Lower lobe of right lung (tissue), 2 donors: ENCODE measurements at regions not wholly inside any gene's neighbourhood (a gene's known extent, or its start where the extent isn't known, plus 50 kb on each side); places are given as distances from the start of the nearest gene placed in this dataset.
A peak's percentile ranks its signal among the peaks of the same experiment; 100 is the strongest.

ENCODE experiments used
- ATAC-seq, 2 donors: fragments of 200-7000 bp; cut with Tn5 transposase; one replicate each; pipeline ENCODE4 v1.9.1; 2020 to 2022; ENCODE audit warnings: mild to moderate bottlenecking in 2 of 2, moderate library complexity in 2 of 2
- DNase-seq: peaks from one replicate; pipeline ENCODE4 v3.0.0-alpha.2; 2020
- H3K27ac ChIP-seq: fragments of 200-600 bp; one replicate; pipeline ENCODE4 v1.8.0; 2022
- H3K27me3 ChIP-seq: fragments of 200-600 bp; one replicate; pipeline ENCODE4 v1.8.0; 2022; ENCODE audit warnings: low read depth
- H3K36me3 ChIP-seq: fragments of 200-600 bp; one replicate; pipeline ENCODE4 v1.8.0; 2022; ENCODE audit warnings: mild to moderate bottlenecking
- H3K4me1 ChIP-seq: fragments of 200-600 bp; one replicate; pipeline ENCODE4 v1.8.0; 2022
- H3K4me3 ChIP-seq: fragments of 200-600 bp; one replicate; pipeline ENCODE4 v1.8.0; 2022; ENCODE audit warnings: mild to moderate bottlenecking
- H3K9me3 ChIP-seq: fragments of 200-600 bp; one replicate; pipeline ENCODE4 v1.8.0; 2022
- CTCF ChIP-seq: fragments of 200-600 bp; IDR thresholded peaks from one replicate; pipeline ENCODE4 v1.8.0; 2022; ENCODE audit warnings: antibody characterized with exemption, mild to moderate bottlenecking
- intact Hi-C: fragments of 100-400 bp; cut with DNase I; formaldehyde crosslinking; loops from one replicate; pipeline ENCODE4 v1.11.0; 2022
- donor health status: DM: no; HTN: yes; CAD: no; lungs with severe emphysema.

- intact Hi-C loops = no loop called here
- no peak for TF ChIP-seq CTCF
- H3K36me3 ChIP-seq = no peaks in the 10 kb centered on the region
- H3K4me1 ChIP-seq = no peaks in the 10 kb centered on the region
- H3K27ac ChIP-seq = no peak overlapping the region
- H3K4me3 ChIP-seq = no peak overlapping the region
- H3K27me3 ChIP-seq = no peaks in the 10 kb centered on the region
- DNase-seq (no peak), ATAC-seq (no peak)
- no peaks in the 10 kb centered on the region for H3K9me3 ChIP-seq
Observed at GRCh38 chr10:120995768-120996167, 144.6 kb downstream of the WDR11 start.

- Histone ChIP-seq H3K9me3 (no peaks in the 10 kb centered on the region), H3K27me3 (no peaks in the 10 kb centered on the region), H3K27ac (no peak overlapping the region), H3K4me1 (no peaks in the 10 kb centered on the region), H3K36me3 (no peaks in the 10 kb centered on the region), H3K4me3 (no peak overlapping the region)
- DNase-seq (no peak), ATAC-seq (no peak)
- intact Hi-C loops = no loop called here
- TF ChIP-seq CTCF = no peak
Observed at GRCh38 chr10:120996456-120997034, 145.4 kb downstream of the WDR11 start.

GRCh38 chr10:120997313-120997712 lies 146.2 kb downstream of the WDR11 start:
- no peak overlapping the region for H3K27ac ChIP-seq
- no peaks in the 10 kb centered on the region for H3K36me3 ChIP-seq
- no peak for ATAC-seq
- no peak overlapping the region for H3K4me3 ChIP-seq
- no peak for TF ChIP-seq CTCF
- DNase-seq = no peak
- intact Hi-C loops = no loop called here
- H3K9me3 ChIP-seq = no peaks in the 10 kb centered on the region
- no peaks in the 10 kb centered on the region for H3K4me1 ChIP-seq
- H3K27me3 ChIP-seq = no peaks in the 10 kb centered on the region

GRCh38 chr10:120997756-120998155 lies 146.6 kb downstream of the WDR11 start:
- Histone ChIP-seq H3K9me3 (no peaks in the 10 kb centered on the region), H3K4me3 (no peak overlapping the region), H3K4me1 (no peaks in the 10 kb centered on the region), H3K36me3 (no peaks in the 10 kb centered on the region), H3K27me3 (no peaks in the 10 kb centered on the region), H3K27ac (no peak overlapping the region)
- ATAC-seq (no peak), DNase-seq (no peak)
- intact Hi-C loops = no loop called here
- no peak for TF ChIP-seq CTCF

GRCh38 chr10:120998251-120998650 lies 147.1 kb downstream of the WDR11 start:
- Histone ChIP-seq H3K27me3 (no peaks in the 10 kb centered on the region), H3K9me3 (no peaks in the 10 kb centered on the region), H3K4me3 (no peak overlapping the region), H3K36me3 (no peaks in the 10 kb centered on the region), H3K4me1 (no peaks in the 10 kb centered on the region), H3K27ac (no peak overlapping the region)
- no peak for TF ChIP-seq CTCF
- DNase-seq (no peak), ATAC-seq (peak in 1 of 2 donors; percentile 31)
- intact Hi-C loops = no loop called here
